GM23338 (cell line): ENCODE measurements at regions not wholly inside any gene's neighbourhood (a gene's known extent, or its start where the extent isn't known, plus 50 kb on each side); places are given as distances from the start of the nearest gene placed in this dataset.

Source experiments
- ATAC-seq: fragments of 200-7000 bp; cut with Tn5 transposase; 3 replicates; pipeline ENCODE4 v1.9.1; 2020
- DNase-seq: peaks from one replicate; pipeline ENCODE4 v3.0.0-alpha.2; 2015; ENCODE audit warnings: low spot score
- H2AFZ ChIP-seq: fragments of 200-600 bp; sonication (generic); 2 replicates; pipeline ENCODE4 v1.8.0; 2016; ENCODE audit warnings: antibody characterized with exemption, mild to moderate bottlenecking, moderate library complexity
- H3F3A ChIP-seq: fragments of 200-600 bp; sonication (generic); replicated peaks from 2 replicates; pipeline ENCODE4 v1.8.0; 2017; ENCODE audit warnings: antibody characterized with exemption, mixed run types, low read depth
- H3K27ac ChIP-seq: fragments of 200-600 bp; sonication (generic); 2 replicates; pipeline ENCODE4 v1.6.1; 2016; ENCODE audit warnings: low read depth
- H3K27me3 ChIP-seq: fragments of 200-600 bp; sonication (generic); 2 replicates; pipeline ENCODE4 v1.8.0; 2016; ENCODE audit warnings: mild to moderate bottlenecking, mixed run types, moderate library complexity; ENCODE audit not compliant: insufficient read depth
- H3K36me3 ChIP-seq: fragments of 200-600 bp; sonication (generic); 2 replicates; pipeline ENCODE4 v1.8.0; 2016; ENCODE audit warnings: mild to moderate bottlenecking; ENCODE audit not compliant: insufficient read depth
- H3K4me1 ChIP-seq: fragments of 200-600 bp; sonication (generic); 2 replicates; pipeline ENCODE4 v1.8.0; 2016; ENCODE audit warnings: mild to moderate bottlenecking, moderate library complexity; ENCODE audit not compliant: insufficient read depth
- H3K4me2 ChIP-seq: fragments of 200-600 bp; sonication (generic); 2 replicates; pipeline ENCODE4 v1.7.1; 2017; ENCODE audit warnings: mixed run types
- H3K4me3 ChIP-seq: fragments of 200-600 bp; sonication (generic); 2 replicates; pipeline ENCODE4 v1.6.1; 2016; ENCODE audit warnings: mixed run types
- H3K79me2 ChIP-seq: fragments of 200-600 bp; sonication (generic); replicated peaks from 2 replicates; pipeline ENCODE4 v1.8.0; 2017; ENCODE audit warnings: mild to moderate bottlenecking; ENCODE audit not compliant: insufficient read depth
- H3K9me2 ChIP-seq: fragments of 200-600 bp; sonication (generic); 2 replicates; pipeline ENCODE4 v1.8.0; 2017; ENCODE audit not compliant: insufficient read depth
- H4K20me1 ChIP-seq: fragments of 200-600 bp; sonication (generic); replicated peaks from 2 replicates; pipeline ENCODE4 v1.8.0; 2017; ENCODE audit warnings: mild to moderate bottlenecking; ENCODE audit not compliant: insufficient read depth
- H3K27ac Mint-ChIP-seq: 2 replicates; pipeline ENCODE4 v1.8.0; 2020; ENCODE audit warnings: inconsistent platforms, mild to moderate bottlenecking, moderate library complexity, mixed read lengths
- H3K27me3 Mint-ChIP-seq: 3 replicates; pipeline ENCODE4 v1.8.0; 2022; ENCODE audit warnings: low read depth, mild to moderate bottlenecking, moderate library complexity, mixed read lengths, inconsistent platforms; ENCODE audit not compliant: insufficient read depth, poor library complexity
- H3K36me3 Mint-ChIP-seq: 3 replicates; pipeline ENCODE4 v1.8.0; 2021; ENCODE audit warnings: low read depth, mild to moderate bottlenecking, inconsistent platforms, moderate library complexity, mixed read lengths
- H3K4me1 Mint-ChIP-seq: 3 replicates; pipeline ENCODE4 v1.8.0; 2020; ENCODE audit warnings: mild to moderate bottlenecking, inconsistent platforms, mixed read lengths
- H3K4me3 Mint-ChIP-seq: 3 replicates; pipeline ENCODE4 v1.8.0; 2021; ENCODE audit warnings: moderate library complexity, mild to moderate bottlenecking, inconsistent platforms, mixed read lengths
- H3K9me3 Mint-ChIP-seq: 3 replicates; pipeline ENCODE4 v1.8.0; 2020; ENCODE audit warnings: moderate library complexity, mild to moderate bottlenecking, inconsistent platforms, mixed read lengths
- CREB1 ChIP-seq: fragments of 250-450 bp; sonication (Bioruptor Pico); IDR thresholded peaks from 2 replicates; pipeline ENCODE4 v1.5.0; 2020; ENCODE audit warnings: low read depth, mild to moderate bottlenecking, moderate library complexity
- EZH2 ChIP-seq: fragments of 200-600 bp; sonication (generic); IDR thresholded peaks from one replicate; pipeline ENCODE4 v1.8.0; 2017; ENCODE audit warnings: antibody characterized with exemption, mild to moderate bottlenecking, low read depth; ENCODE audit not compliant: unreplicated experiment
- EZH2phosphoT487 ChIP-seq: fragments of 200-600 bp; sonication (generic); IDR thresholded peaks from one replicate; pipeline ENCODE4 v1.8.1; 2018; ENCODE audit warnings: antibody characterized with exemption; ENCODE audit not compliant: unreplicated experiment
- JUNB ChIP-seq: IDR thresholded peaks from one replicate; pipeline ENCODE4 v1.6.1; 2016; ENCODE audit warnings: antibody characterized with exemption; ENCODE audit not compliant: unreplicated experiment
- NANOG ChIP-seq: IDR thresholded peaks from 2 replicates; pipeline ENCODE4 v1.6.1; 2016; ENCODE audit warnings: antibody characterized with exemption, borderline replicate concordance
- POLR2AphosphoS5 ChIP-seq: IDR thresholded peaks from 2 replicates; pipeline ENCODE4 v1.6.1; 2016; ENCODE audit warnings: antibody characterized with exemption, low read depth
- REST ChIP-seq: IDR thresholded peaks from one replicate; pipeline ENCODE4 v1.6.1; 2018; ENCODE audit warnings: antibody characterized with exemption; ENCODE audit not compliant: unreplicated experiment
- STAT1 ChIP-seq: IDR thresholded peaks from one replicate; pipeline ENCODE4 v1.6.1; 2016; ENCODE audit warnings: antibody characterized with exemption; ENCODE audit not compliant: unreplicated experiment
- ZNF114 ChIP-seq: fragments of 250-450 bp; sonication (Bioruptor Pico); IDR thresholded peaks from 2 replicates; pipeline ENCODE4 v1.5.0; 2020; ENCODE audit warnings: mild to moderate bottlenecking, moderate library complexity
- ZNF331 ChIP-seq: fragments of 250-450 bp; sonication (Bioruptor Pico); IDR thresholded peaks from 2 replicates; pipeline ENCODE4 v1.5.0; 2020; ENCODE audit warnings: low read depth, mild to moderate bottlenecking, moderate library complexity
- ZNF462 ChIP-seq: fragments of 250-450 bp; sonication (Bioruptor Pico); IDR thresholded peaks from 2 replicates; pipeline ENCODE4 v1.5.0; 2020; ENCODE audit warnings: mild to moderate bottlenecking, moderate library complexity
- TF ChIP-seq, protein P1 (sequence below): IDR thresholded peaks from 2 replicates; pipeline ENCODE4 v1.6.1; 2016; ENCODE audit warnings: antibody characterized with exemption
- TF ChIP-seq, protein P2 (sequence below), 2 experiments: fragments of 200-600 bp in 1 of 2; sonication (generic) in 1 of 2; conservative IDR thresholded peaks; 2 replicates each; pipeline versions ENCODE4 v1.5.1 to v1.6.1; 2016 to 2017; ENCODE audit warnings: antibody characterized with exemption in 2 of 2, low read depth in 2 of 2, mild to moderate bottlenecking in 2 of 2, moderate library complexity in 1 of 2

- Mint-ChIP-seq H3K4me3 (no peak overlapping the region), H3K36me3 (peaks cover 30% of the 10 kb centered on the region; the same call in 2 of the 3 replicates), H3K9me3 (peaks cover 98% of the 10 kb centered on the region), H3K27ac (no peak overlapping the region), H3K4me1 (no peaks in the 10 kb centered on the region), H3K27me3 (peaks cover 3% of the 10 kb centered on the region)
- no peak for DNase-seq
- no peak for ATAC-seq
- no peaks in the 10 kb centered on the region for H3K79me2 ChIP-seq
- TF ChIP-seq ZNF114 (CRISPR knock-in tag): no peak
- TF ChIP-seq EZH2phosphoT487: no peak
- TF ChIP-seq JUNB: no peak
- TF ChIP-seq NANOG: no peak
- TF ChIP-seq EZH2: no peak
- TF ChIP-seq REST: no peak
- no peak for TF ChIP-seq POLR2AphosphoS5
- no peak for TF ChIP-seq STAT1
- TF ChIP-seq CREB1 (CRISPR knock-in tag): no peak
- TF ChIP-seq, protein P1, sequence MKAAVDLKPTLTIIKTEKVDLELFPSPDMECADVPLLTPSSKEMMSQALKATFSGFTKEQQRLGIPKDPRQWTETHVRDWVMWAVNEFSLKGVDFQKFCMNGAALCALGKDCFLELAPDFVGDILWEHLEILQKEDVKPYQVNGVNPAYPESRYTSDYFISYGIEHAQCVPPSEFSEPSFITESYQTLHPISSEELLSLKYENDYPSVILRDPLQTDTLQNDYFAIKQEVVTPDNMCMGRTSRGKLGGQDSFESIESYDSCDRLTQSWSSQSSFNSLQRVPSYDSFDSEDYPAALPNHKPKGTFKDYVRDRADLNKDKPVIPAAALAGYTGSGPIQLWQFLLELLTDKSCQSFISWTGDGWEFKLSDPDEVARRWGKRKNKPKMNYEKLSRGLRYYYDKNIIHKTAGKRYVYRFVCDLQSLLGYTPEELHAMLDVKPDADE: no peak
- TF ChIP-seq ZNF462 (CRISPR knock-in tag): no peak
- TF ChIP-seq, protein P2, sequence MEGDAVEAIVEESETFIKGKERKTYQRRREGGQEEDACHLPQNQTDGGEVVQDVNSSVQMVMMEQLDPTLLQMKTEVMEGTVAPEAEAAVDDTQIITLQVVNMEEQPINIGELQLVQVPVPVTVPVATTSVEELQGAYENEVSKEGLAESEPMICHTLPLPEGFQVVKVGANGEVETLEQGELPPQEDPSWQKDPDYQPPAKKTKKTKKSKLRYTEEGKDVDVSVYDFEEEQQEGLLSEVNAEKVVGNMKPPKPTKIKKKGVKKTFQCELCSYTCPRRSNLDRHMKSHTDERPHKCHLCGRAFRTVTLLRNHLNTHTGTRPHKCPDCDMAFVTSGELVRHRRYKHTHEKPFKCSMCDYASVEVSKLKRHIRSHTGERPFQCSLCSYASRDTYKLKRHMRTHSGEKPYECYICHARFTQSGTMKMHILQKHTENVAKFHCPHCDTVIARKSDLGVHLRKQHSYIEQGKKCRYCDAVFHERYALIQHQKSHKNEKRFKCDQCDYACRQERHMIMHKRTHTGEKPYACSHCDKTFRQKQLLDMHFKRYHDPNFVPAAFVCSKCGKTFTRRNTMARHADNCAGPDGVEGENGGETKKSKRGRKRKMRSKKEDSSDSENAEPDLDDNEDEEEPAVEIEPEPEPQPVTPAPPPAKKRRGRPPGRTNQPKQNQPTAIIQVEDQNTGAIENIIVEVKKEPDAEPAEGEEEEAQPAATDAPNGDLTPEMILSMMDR (conservative IDR thresholded peaks at IDR 0.05; ENCODE audit: low read depth in 2 of 2): no peak
- no peak for TF ChIP-seq ZNF331 (CRISPR knock-in tag)
- H3K4me3 ChIP-seq: no peak overlapping the region
- no peaks in the 10 kb centered on the region for H4K20me1 ChIP-seq
- H3K36me3 ChIP-seq: peaks cover 10% of the 10 kb centered on the region; the same call in 1 of the 2 replicates
- H3K9me2 ChIP-seq: no peaks in the 10 kb centered on the region
- H3K27me3 ChIP-seq: no peaks in the 10 kb centered on the region
- no peak overlapping the region for H3K27ac ChIP-seq
- no peak overlapping the region for H3K4me2 ChIP-seq
- H3F3A ChIP-seq: no peaks in the 10 kb centered on the region
- no peak overlapping the region for H2AFZ ChIP-seq
- no peaks in the 10 kb centered on the region for H3K4me1 ChIP-seq
Observed at GRCh38 chr18:70535041-70535440, 246.2 kb downstream of the SOCS6 start.
